Lower leg skin (tissue), 4 donors: ENCODE measurements at regions not wholly inside any gene's neighbourhood (a gene's known extent, or its start where the extent isn't known, plus 50 kb on each side); places are given as distances from the start of the nearest gene placed in this dataset.
"Not testable (repeated sequence)": the region's sequence is repeated elsewhere in the genome, so short reads cannot be mapped to it uniquely, and the experiment has no call there.

Experiments used
- DNase-seq, 2 donors: peaks; one replicate each; pipeline ENCODE4 v3.0.0-alpha.2; 2019; ENCODE audit warnings: low spot score in 2 of 2
- H3K4me3 ChIP-seq: fragments of 200-600 bp; sonication (generic); 2 replicates; pipeline ENCODE4 v1.5.1; 2017; ENCODE audit warnings: mild to moderate bottlenecking, low read depth; ENCODE audit not compliant: poor library complexity, severe bottlenecking
- CTCF ChIP-seq, 3 donors: fragments of 450-650 bp; IDR thresholded peaks; one replicate each; pipeline ENCODE4 v1.5.1; 2016; ENCODE audit warnings: antibody characterized with exemption in 3 of 3, mild to moderate bottlenecking in 3 of 3, moderate library complexity in 2 of 3
- POLR2A ChIP-seq, 2 donors: fragments of 450-650 bp; IDR thresholded peaks; one replicate each; pipeline ENCODE4 v1.6.1; 2016 to 2017; ENCODE audit warnings: antibody characterized with exemption in 2 of 2, mild to moderate bottlenecking in 1 of 2, moderate library complexity in 1 of 2
- WGBS, 2 donors: methylation state at CpG; one replicate each; pipeline ENCODE4 v1.1.5; 2018; 5-methylcytosine and 5-hydroxymethylcytosine counted together
- intact Hi-C: fragments of 100-400 bp; cut with DNase I; formaldehyde crosslinking; loops from one replicate; pipeline ENCODE4 v1.15.0; 2023; ENCODE audit warnings: low total_unique reads

GRCh38 chr7:152931633-152932032 lies 172.1 kb downstream of the ACTR3B start:
- no peak for TF ChIP-seq POLR2A (IDR thresholded peaks at IDR 0.05)
- TF ChIP-seq CTCF (IDR thresholded peaks at IDR 0.05) = no peak
- no peak overlapping the region for H3K4me3 ChIP-seq
- no peak for DNase-seq
- intact Hi-C loops = no loop called here
- WGBS, 2 donors = 72 to 86% methylated on average over 6 of the region's 6 CpGs

- DNase-seq = no peak
- intact Hi-C loops = no loop called here
- 26 to 36% methylated on average over 1 of the region's 1 CpG for WGBS, 2 donors
- TF ChIP-seq POLR2A (IDR thresholded peaks at IDR 0.05) = no peak
- no peak for TF ChIP-seq CTCF (IDR thresholded peaks at IDR 0.05)
- H3K4me3 ChIP-seq = no peak overlapping the region
Measured at GRCh38 chr7:152937282-152937681, 177.7 kb downstream of the ACTR3B start.

- WGBS, 2 donors = 100% methylated on average over 2 of the region's 2 CpGs
- DNase-seq, H3K4me3 ChIP-seq, intact Hi-C loops: not testable (repeated sequence)
Measured at GRCh38 chr7:152946616-152947015, 187.1 kb downstream of the ACTR3B start.

GRCh38 chr7:152947686-152948085 lies 188.1 kb downstream of the ACTR3B start:
- 27 to 35% methylated on average over 1 of the region's 1 CpG for WGBS, 2 donors
- intact Hi-C loops = no loop called here
- H3K4me3 ChIP-seq = no peak overlapping the region
- TF ChIP-seq POLR2A (IDR thresholded peaks at IDR 0.05) = no peak
- no peak for TF ChIP-seq CTCF (IDR thresholded peaks at IDR 0.05)
- DNase-seq = no peak

- H3K4me3 ChIP-seq = no peak overlapping the region
- TF ChIP-seq POLR2A (IDR thresholded peaks at IDR 0.05) (no peak), CTCF (IDR thresholded peaks at IDR 0.05) (no peak)
- 11 to 14% methylated on average over 3 of the region's 3 CpGs for WGBS, 2 donors
- DNase-seq = no peak
- intact Hi-C loops = no loop called here
Measured at GRCh38 chr7:152949253-152949652, 189.7 kb downstream of the ACTR3B start.

GRCh38 chr7:152949790-152950189 lies 190.2 kb downstream of the ACTR3B start:
- no peak for DNase-seq
- intact Hi-C loops = no loop called here
- WGBS, 2 donors = 62 to 67% methylated on average over 4 of the region's 4 CpGs
- TF ChIP-seq CTCF (IDR thresholded peaks at IDR 0.05) (no peak), POLR2A (IDR thresholded peaks at IDR 0.05) (no peak)
- no peak overlapping the region for H3K4me3 ChIP-seq
